OCI-LY1 (cell line): ENCODE measurements at regions not wholly inside any gene's neighbourhood (a gene's known extent, or its start where the extent isn't known, plus 50 kb on each side); places are given as distances from the start of the nearest gene placed in this dataset.

Source experiments
- H2AFZ ChIP-seq: fragments of 200-600 bp; sonication (generic), shearing (Covaris generic); 2 replicates; pipeline ENCODE4 v1.6.0; 2014; ENCODE audit warnings: antibody characterized with exemption, mild to moderate bottlenecking, low read length
- H3F3A ChIP-seq: fragments of 200-600 bp; sonication (generic), shearing (Covaris generic); 2 replicates; pipeline ENCODE4 v1.6.0; 2014; ENCODE audit warnings: mild to moderate bottlenecking, antibody characterized with exemption, low read length, moderate library complexity; ENCODE audit not compliant: insufficient read depth
- H3K27ac ChIP-seq: fragments of 200-600 bp; sonication (generic); 2 replicates; pipeline ENCODE4 v1.5.1; 2014; ENCODE audit warnings: low read length, mixed run types, mild to moderate bottlenecking, low read depth; ENCODE audit not compliant: poor library complexity, severe bottlenecking
- H3K27me3 ChIP-seq: fragments of 200-600 bp; sonication (generic); 2 replicates; pipeline ENCODE4 v1.6.0; 2014; ENCODE audit warnings: antibody characterized with exemption, mild to moderate bottlenecking, low read length, moderate library complexity; ENCODE audit not compliant: insufficient read depth
- H3K36me3 ChIP-seq: fragments of 200-600 bp; sonication (generic); 2 replicates; pipeline ENCODE4 v1.6.1; 2014; ENCODE audit warnings: mild to moderate bottlenecking, antibody characterized with exemption, low read length, moderate library complexity, mixed read lengths; ENCODE audit not compliant: insufficient read depth
- H3K4me1 ChIP-seq: fragments of 200-600 bp; sonication (generic); 2 replicates; pipeline ENCODE4 v1.5.1; 2014; ENCODE audit warnings: mild to moderate bottlenecking, low read length, moderate library complexity; ENCODE audit not compliant: insufficient read depth, severe bottlenecking
- H3K4me2 ChIP-seq: fragments of 200-600 bp; sonication (generic), shearing (Covaris generic); 2 replicates; pipeline ENCODE4 v1.6.1; 2014; ENCODE audit warnings: low read length
- H3K4me3 ChIP-seq: fragments of 200-600 bp; sonication (generic); 2 replicates; pipeline ENCODE4 v1.5.1; 2014; ENCODE audit warnings: low read length, low read depth, mild to moderate bottlenecking, mixed read lengths; ENCODE audit not compliant: poor library complexity, severe bottlenecking
- H3K79me2 ChIP-seq: fragments of 200-600 bp; shearing (Covaris generic); 2 replicates; pipeline ENCODE4 v1.6.1; 2016; ENCODE audit warnings: mixed run types, low read length, mixed read lengths; ENCODE audit not compliant: insufficient read depth
- H3K9ac ChIP-seq: fragments of 200-600 bp; sonication (generic), shearing (Covaris generic); 2 replicates; pipeline ENCODE4 v1.6.1; 2014; ENCODE audit warnings: mild to moderate bottlenecking, low read length, mixed read lengths
- H3K9me2 ChIP-seq: fragments of 200-600 bp; sonication (generic), shearing (Covaris generic); 2 replicates; pipeline ENCODE4 v1.6.1; 2014; ENCODE audit warnings: low read depth, mild to moderate bottlenecking, low read length, mixed read lengths
- H3K9me3 ChIP-seq: fragments of 200-600 bp; shearing (Covaris generic); 2 replicates; pipeline ENCODE4 v1.6.1; 2014; ENCODE audit warnings: low read length, mixed read lengths
- H4K20me1 ChIP-seq: fragments of 200-600 bp; sonication (generic), shearing (Covaris generic); 2 replicates; pipeline ENCODE4 v1.6.0; 2016; ENCODE audit warnings: mild to moderate bottlenecking, low read length; ENCODE audit not compliant: insufficient read depth
- CTCF ChIP-seq: fragments of 200-600 bp; sonication (generic), shearing (Covaris generic); IDR thresholded peaks from 2 replicates; pipeline ENCODE4 v1.5.1; 2017; ENCODE audit warnings: mild to moderate bottlenecking, antibody characterized with exemption, low read length, moderate library complexity, mixed read lengths
- EZH2 ChIP-seq: fragments of 200-600 bp; sonication (generic), shearing (Covaris generic); IDR thresholded peaks from 2 replicates; pipeline ENCODE4 v1.8.0; 2017; ENCODE audit warnings: borderline replicate concordance, mixed run types, mild to moderate bottlenecking, antibody characterized with exemption, low read length, moderate library complexity, mixed read lengths

- H3K9me2 ChIP-seq, result no peaks in the 10 kb centered on the region
- H3K36me3 ChIP-seq, result no peaks in the 10 kb centered on the region
- H3K4me1 ChIP-seq, result no peaks in the 10 kb centered on the region
- H3K9me3 ChIP-seq, result no peaks in the 10 kb centered on the region
- H3K4me3 ChIP-seq, result no peak overlapping the region
- H3K27me3 ChIP-seq, result no peaks in the 10 kb centered on the region
- H3K27ac ChIP-seq, result no peak overlapping the region
- H3F3A ChIP-seq, result no peaks in the 10 kb centered on the region
- no peak overlapping the region for H3K4me2 ChIP-seq
- no peak overlapping the region for H2AFZ ChIP-seq
- no peak overlapping the region for H3K9ac ChIP-seq
- no peaks in the 10 kb centered on the region for H4K20me1 ChIP-seq
- no peaks in the 10 kb centered on the region for H3K79me2 ChIP-seq
- TF ChIP-seq CTCF (no peak), EZH2 (no peak)
Observed at GRCh38 chr7:32145911-32146310, 75.7 kb upstream of the PDE1C start.

- Histone ChIP-seq H3K27me3 (no peaks in the 10 kb centered on the region), H3K9me3 (no peaks in the 10 kb centered on the region), H3K4me2 (no peak overlapping the region), H3K27ac (no peak overlapping the region), H3K4me3 (no peak overlapping the region), H3K36me3 (no peaks in the 10 kb centered on the region), H3K79me2 (no peaks in the 10 kb centered on the region), H2AFZ (no peak overlapping the region), H3K9me2 (no peaks in the 10 kb centered on the region), H4K20me1 (no peaks in the 10 kb centered on the region), H3K9ac (no peak overlapping the region), H3K4me1 (no peaks in the 10 kb centered on the region), H3F3A (no peaks in the 10 kb centered on the region)
- TF ChIP-seq EZH2, result no peak
- no peak for TF ChIP-seq CTCF
Observed at GRCh38 chr7:32144676-32145075, 74.5 kb upstream of the PDE1C start.

GRCh38 chr7:32143301-32143700 lies 73.1 kb upstream of the PDE1C start:
- Histone ChIP-seq H2AFZ (no peak overlapping the region), H3K4me2 (no peak overlapping the region), H3K36me3 (no peaks in the 10 kb centered on the region), H3K27ac (no peak overlapping the region), H3F3A (no peaks in the 10 kb centered on the region), H3K9ac (no peak overlapping the region), H3K4me3 (no peak overlapping the region), H4K20me1 (no peaks in the 10 kb centered on the region), H3K27me3 (no peaks in the 10 kb centered on the region), H3K9me2 (no peaks in the 10 kb centered on the region), H3K79me2 (no peaks in the 10 kb centered on the region), H3K9me3 (no peaks in the 10 kb centered on the region), H3K4me1 (no peaks in the 10 kb centered on the region)
- TF ChIP-seq EZH2, result no peak

GRCh38 chr7:32142649-32143048 lies 72.4 kb upstream of the PDE1C start:
- H3K9me3 ChIP-seq, result no peaks in the 10 kb centered on the region
- H3K27ac ChIP-seq, result no peak overlapping the region
- H3K79me2 ChIP-seq, result no peaks in the 10 kb centered on the region
- no peak overlapping the region for H3K9ac ChIP-seq
- H3K4me2 ChIP-seq, result no peak overlapping the region
- no peak overlapping the region for H3K4me3 ChIP-seq
- no peaks in the 10 kb centered on the region for H3K36me3 ChIP-seq
- H4K20me1 ChIP-seq, result no peaks in the 10 kb centered on the region
- no peaks in the 10 kb centered on the region for H3K4me1 ChIP-seq
- no peaks in the 10 kb centered on the region for H3K9me2 ChIP-seq
- H3F3A ChIP-seq, result no peaks in the 10 kb centered on the region
- no peak overlapping the region for H2AFZ ChIP-seq
- no peak for TF ChIP-seq EZH2
- TF ChIP-seq CTCF, result no peak
- no peaks in the 10 kb centered on the region for H3K27me3 ChIP-seq
